Activated CD8-positive, alpha-beta memory T cell treated with anti-CD3 and anti-CD28 coated beads, Interleukin-2, amount 50 U/mL, for 24 hours (primary cell): ENCODE measurements at regions not wholly inside any gene's neighbourhood (a gene's known extent, or its start where the extent isn't known, plus 50 kb on each side); places are given as distances from the start of the nearest gene placed in this dataset.
"Not testable (repeated sequence)": the region's sequence is repeated elsewhere in the genome, so short reads cannot be mapped to it uniquely, and the experiment has no call there.

Source experiments
- DNase-seq: peaks from one replicate; pipeline ENCODE4 v3.0.0-alpha.2; 2020; ENCODE audit errors: extremely low read depth

- DNase-seq, result no peak
Observed at GRCh38 chr4:14359991-14360390, 642.3 kb upstream of the CPEB2 start.

GRCh38 chr4:14361084-14361483 is 641.2 kb upstream of the CPEB2 start:
- DNase-seq, result no peak

DNA sequence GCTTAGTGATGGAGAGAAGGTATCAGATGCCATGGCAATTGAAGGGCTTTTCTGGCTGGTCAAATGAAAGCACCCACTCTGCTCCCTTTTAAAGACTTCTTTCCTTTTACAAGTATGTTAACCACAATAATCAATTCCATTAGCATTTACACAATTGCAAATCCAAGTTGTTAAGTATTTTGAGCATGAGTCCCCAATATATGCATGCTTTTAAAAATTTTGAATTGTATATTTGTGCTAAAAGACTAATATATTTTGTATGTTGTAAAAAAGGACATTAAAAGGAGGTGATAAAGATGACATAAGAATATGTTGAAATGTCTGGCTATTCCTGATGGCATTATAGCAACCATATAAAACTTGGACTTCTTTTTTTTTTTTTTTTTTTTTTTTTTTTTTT is 639.9 kb upstream of the CPEB2 start:
- no peak for DNase-seq

DNA sequence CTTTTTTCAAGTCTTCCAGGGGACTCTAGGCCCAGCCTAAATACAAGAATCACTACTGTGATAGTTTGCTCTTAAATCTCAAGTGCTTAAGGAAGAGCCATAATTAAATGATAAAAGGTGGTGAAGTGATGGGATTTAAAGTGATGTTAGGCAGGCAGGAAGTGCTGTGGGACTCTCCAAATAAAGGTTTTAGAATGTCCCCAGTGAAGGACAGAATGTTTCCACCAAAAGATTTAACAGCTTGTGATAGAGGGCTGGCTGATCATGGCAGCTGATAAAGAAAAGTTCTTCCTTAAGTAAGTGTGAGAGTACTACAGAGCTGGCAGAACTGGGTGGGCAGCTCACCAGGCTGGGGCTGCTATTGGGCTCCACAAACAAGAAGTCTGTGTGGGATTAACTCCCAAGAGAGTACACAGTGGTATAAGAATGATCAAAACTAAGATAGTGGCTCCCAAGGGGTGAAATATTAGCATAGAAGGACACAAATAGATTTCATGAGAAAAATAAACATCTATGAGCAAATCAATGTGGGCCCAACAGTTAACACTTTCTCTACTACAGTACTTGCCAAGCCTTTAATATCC is 637.2 kb upstream of the CPEB2 start:
- no peak for DNase-seq

DNA sequence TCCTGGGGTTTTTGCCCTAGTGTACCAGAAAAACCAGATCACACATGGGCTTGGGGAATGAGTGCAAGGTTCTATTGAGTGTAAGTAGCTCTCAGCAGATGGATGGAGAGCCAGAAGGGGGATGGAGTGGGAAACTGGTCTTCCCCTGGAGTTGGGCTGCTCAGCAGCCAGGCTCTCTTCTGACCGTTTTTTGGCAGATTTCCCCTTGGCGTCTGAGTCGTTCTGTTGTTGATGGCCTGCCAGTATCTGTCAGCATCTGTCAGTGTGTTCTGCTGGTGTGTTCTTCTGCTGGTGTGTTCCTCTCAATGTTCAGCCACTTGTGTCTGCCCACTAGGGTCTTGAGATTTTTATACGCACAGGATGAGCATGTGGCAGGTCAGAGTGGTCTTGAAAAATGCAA is 633.9 kb upstream of the CPEB2 start:
- no peak for DNase-seq

DNA sequence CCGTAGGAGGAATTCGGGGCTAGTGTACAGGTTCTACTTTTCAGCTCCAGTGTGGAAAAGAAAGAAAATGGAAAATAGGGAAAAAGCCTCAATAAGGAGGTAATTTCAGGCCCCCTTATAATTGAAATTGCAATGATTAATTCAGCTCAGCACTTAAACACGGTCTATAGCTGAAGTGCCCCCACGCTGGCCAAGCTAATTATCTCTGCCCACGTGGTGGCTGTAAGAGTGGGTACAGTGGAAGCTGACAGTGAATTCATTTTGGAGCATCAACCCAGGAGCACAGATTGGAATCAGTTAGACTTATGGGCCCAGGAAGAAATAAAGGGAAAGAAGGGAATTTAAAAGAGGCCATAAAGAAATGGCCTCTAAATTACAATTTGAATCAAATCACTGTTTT is 631.1 kb upstream of the CPEB2 start:
- no peak for DNase-seq

DNA sequence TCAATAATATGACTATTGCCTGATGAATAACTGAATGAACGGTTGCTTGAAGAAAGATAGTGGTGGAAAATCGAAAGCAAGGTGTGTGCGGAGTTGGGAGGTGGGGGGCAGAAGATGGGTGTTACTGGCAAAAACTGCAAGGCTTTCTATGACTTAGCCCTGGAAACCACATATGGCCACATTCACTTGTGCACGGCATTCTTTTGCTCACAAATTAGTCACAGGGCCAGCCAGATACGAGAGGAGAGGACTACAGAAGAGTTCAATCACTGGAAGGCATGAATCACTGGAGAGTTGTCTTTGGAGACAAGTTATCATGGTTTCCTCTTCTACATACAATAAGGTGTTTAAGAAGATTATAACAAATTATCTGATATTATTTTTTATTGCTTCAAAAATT is 626.5 kb upstream of the CPEB2 start:
- no peak for DNase-seq

DNA sequence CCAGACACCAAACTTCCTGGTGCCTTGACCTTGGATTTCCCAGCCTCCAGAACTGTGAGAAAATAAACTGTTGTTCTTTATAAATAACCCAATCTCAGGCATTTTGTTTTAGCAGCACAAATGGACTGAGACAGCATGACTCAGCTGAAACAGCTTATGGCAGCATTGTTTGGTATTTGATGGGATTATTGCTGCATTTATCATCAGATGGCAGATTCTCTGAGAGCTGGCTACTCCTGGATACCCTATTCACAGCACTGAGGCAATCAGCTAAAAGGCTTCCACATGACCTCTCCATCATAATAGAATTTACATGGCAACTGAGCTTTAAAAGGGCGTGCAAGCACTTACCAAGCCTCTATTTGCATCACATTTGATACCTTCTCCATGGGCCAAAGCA is 623.1 kb upstream of the CPEB2 start:
- no peak for DNase-seq

DNA sequence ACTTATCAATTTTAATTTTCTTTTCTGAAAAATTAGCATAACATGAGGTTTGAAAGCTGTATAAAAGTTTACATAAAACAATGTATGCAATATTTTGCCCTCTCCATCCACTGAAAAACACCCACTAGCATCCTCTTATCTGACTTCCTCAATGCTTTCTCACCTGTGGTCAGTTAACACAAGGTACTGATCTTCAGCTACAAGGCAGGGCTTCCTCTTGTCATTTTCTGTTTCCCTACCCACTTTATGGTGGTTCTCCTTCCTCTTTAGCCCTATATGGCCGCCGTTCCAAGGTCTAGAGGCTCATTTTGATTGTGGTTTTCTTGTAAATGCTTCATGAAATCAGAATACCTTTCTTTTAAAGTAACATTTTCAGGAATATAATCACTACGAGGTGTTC is 618.6 kb upstream of the CPEB2 start:
- DNase-seq, result no peak

- DNase-seq, result no peak
Observed at GRCh38 chr4:14384824-14385223, 617.5 kb upstream of the CPEB2 start.

- DNase-seq, result no peak
Observed at GRCh38 chr4:14386196-14386595, 616.1 kb upstream of the CPEB2 start.

DNA sequence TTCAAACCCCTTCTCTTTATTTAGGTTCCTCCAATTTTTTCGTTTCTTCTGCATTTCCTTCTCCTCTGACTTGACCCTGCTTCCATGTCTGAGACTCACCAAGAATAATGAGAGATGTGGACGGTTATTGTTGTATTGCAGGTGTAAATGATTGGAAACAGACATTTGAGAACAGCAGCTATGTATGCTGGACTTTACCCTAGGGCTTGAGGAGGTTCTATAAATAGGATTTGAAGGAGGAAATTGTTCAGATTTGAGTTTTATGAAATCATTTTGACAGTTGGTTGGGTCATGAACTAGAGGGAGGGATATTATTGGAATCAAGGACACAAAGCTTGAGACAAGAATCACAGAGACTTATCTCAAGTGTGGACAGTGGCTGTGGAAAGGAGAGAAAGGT is 614.6 kb upstream of the CPEB2 start:
- DNase-seq, result no peak

DNA sequence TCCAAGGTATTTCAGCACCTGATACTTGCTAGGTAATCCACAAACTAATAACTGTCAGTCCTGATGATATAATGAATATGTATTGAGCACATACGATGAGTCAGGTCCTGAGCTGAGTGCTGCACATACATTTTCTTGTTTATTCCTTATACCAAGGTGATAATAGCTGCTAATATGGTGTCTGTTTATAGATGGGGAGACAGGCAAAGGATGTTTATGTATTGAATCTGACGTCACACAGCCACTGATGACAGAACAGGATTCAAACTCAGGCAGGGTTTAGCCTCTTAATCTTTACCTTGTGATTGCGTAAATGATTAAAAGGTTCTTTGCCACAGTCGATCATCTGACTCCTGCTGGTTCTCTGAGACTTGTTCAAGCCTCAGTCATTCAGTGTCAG is 609.9 kb upstream of the CPEB2 start:
- DNase-seq, result no peak

DNA sequence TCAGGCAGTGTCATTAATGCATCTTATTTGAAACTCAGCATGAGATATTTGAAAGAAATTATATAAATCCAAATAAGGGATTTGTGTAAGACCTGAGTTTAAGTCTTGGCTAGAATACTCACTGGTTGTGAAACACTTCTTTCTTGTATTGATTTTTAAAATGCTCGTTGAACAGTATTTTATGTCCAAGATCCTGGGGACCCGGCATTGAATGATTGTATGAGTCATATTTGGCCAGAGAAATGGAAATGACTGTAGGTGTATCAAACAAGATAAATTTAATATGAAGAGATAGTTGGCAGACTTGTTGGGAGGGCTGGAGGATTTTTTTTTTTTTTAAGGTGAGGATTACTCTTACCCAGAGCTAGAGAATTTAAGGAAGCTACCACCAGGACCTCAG is 606.1 kb upstream of the CPEB2 start:
- no peak for DNase-seq

- DNase-seq, result no peak
Observed at GRCh38 chr4:14399848-14400247, 602.4 kb upstream of the CPEB2 start.

DNA sequence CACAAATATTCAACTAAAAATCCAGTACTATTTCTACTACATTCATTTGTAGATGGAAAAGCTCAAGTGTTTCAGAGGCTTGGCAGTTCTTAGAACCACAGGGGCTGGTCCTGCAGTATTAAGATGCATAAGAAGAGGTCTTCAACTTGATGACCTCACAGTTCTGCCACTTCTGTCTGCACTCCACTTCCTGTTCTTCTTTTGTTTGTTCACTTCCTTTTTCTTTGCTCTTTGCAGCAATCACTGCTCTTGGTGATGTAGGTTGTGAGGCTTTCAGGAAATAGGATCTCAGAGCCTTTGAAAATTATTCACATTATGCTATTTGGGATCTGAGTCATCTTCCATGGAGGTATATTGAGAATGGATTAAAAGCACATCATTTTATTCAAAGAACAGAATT is 602.0 kb upstream of the CPEB2 start:
- DNase-seq, result no peak

DNA sequence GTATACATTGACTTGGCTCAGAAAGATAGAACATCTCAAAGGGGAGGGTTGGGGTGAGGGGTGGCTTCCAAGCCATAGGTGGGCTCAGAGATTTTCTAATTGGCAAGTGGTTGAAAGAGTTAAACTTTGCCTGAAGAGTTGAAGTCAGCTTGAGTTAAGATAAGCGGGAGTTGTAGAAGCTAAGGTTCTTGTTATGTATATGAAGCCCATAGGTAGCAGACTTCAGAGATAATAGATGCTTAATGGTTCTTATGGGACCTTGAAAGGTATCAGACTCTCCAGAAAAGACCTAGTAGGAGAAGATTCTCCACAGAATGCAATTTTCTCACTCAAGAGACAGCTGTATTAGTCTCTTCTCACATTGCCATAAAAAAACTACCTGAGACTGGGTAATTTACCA is 599.1 kb upstream of the CPEB2 start:
- no peak for DNase-seq

DNA sequence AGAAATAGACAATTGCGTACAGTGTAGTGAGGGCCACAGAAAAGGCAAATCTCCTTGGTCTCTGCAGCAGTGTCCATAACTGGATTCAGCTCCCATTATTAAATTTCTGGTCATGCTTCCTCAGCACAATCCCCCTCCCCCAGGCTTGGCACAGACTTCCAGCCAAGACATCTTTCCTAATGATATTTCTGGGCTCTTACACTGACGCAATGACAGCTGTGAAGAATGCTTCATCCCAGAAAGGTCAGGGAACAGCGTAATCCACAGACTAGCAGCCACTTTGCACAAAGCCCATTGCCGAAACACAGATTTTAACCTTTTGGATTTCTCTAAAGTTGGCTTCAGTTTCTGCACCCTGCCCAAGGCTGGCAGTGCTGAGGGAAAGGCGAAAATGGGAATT is 597.6 kb upstream of the CPEB2 start:
- no peak for DNase-seq

GRCh38 chr4:14410516-14410915 is 591.8 kb upstream of the CPEB2 start:
- DNase-seq, result no peak

DNA sequence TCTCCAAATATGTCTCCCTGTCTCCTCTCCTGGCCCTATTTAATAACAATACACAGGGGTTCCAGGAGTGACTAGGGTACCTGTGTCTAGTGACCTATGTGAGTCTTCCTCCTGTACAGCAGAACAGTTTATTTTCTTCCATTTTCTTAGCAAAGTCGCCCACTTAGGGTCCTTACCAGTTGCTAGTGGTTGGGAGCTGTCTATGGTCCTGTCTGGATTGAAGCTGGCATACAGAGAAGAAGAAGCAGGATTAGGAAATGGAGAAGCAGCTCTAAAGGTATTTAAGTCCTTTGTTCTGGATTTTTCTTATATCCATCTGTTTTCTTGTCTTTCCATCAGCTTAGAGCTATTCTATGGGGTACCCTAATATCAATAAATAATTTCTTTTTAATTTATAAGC is 587.1 kb upstream of the CPEB2 start:
- DNase-seq, result no peak

DNA sequence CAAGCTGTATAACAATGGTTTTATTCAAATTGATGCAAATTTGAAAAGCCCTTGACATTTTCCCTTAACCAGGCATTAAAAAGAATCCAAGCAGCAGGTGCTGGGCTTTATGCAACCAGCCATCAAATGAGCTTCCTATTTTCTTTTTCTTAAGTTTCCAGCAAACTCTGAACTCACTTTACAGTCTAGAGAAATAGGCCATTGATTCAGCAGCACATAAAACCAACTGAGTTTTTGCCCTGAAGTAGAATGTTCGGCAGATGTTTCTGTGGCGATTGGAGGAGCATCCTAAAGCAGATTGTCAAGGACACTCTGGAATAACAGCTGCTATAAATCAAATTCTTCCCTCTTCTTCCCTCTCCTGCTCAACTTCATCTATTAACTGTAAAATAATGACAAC is 582.8 kb upstream of the CPEB2 start:
- no peak for DNase-seq

DNA sequence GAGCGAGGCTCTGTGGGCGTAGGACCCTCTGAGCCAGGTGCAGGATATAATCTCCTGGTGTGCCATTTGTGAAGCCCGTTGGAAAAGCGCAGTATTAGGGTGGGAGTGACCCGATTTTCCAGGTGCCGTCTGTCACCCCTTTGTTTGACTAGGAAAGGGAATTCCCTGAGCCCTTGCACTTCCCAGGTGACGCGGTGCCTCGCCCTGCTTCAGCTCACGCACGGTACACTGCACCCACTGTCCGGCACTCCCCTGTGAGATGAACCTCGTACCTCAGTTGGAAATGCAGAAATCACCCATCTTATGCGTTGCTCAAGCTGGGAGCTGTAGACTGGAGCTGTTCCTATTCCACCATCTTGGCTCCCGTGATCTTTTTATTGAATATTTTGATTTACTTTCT is 576.0 kb upstream of the CPEB2 start:
- not testable (repeated sequence) for DNase-seq

- no peak for DNase-seq
Observed at GRCh38 chr4:14428125-14428524, 574.2 kb upstream of the CPEB2 start.
